HepG2 (cell line): ENCODE measurements at regions not wholly inside any gene's neighbourhood (a gene's known extent, or its start where the extent isn't known, plus 50 kb on each side); places are given as distances from the start of the nearest gene placed in this dataset.

ENCODE experiments used
- ASH2L ChIP-seq: fragments of 300-600, 200-600 bp; sonication (generic); IDR thresholded peaks from 2 replicates; pipeline ENCODE4 v1.7.0; 2017; ENCODE audit warnings: low read depth, mild to moderate bottlenecking, moderate library complexity, mixed read lengths, low read length; ENCODE audit not compliant: insufficient read length
- BCL6 ChIP-seq: IDR thresholded peaks from 2 replicates; pipeline ENCODE4 v1.6.1; 2016; ENCODE audit warnings: missing genetic modification reagents, missing compliant biosample characterization
- JDP2 ChIP-seq: sonication (generic); formaldehyde crosslinking; IDR thresholded peaks from 2 replicates; pipeline ENCODE4 v1.8.1; 2022; ENCODE audit warnings: missing genetic modification reagents, borderline replicate concordance
- LCORL ChIP-seq, 2 experiments: fragments of 450-650 bp in 1 of 2; sonication (generic) in 1 of 2; formaldehyde crosslinking in 1 of 2; IDR thresholded peaks; 2 replicates each; pipeline versions ENCODE4 v1.5.0 to v1.6.1; 2017 to 2020; ENCODE audit warnings: antibody characterized with exemption in 1 of 2, missing genetic modification reagents in 1 of 2
- NCOA2 ChIP-seq: sonication (generic); formaldehyde crosslinking; IDR thresholded peaks from 2 replicates; pipeline ENCODE4 v1.8.0; 2022; ENCODE audit warnings: inconsistent platforms
- PBX2 ChIP-seq: IDR thresholded peaks from 2 replicates; pipeline ENCODE4 v1.6.1; 2016; ENCODE audit warnings: control low read depth
- ZNF432 ChIP-seq: sonication (generic); formaldehyde crosslinking; IDR thresholded peaks from 2 replicates; pipeline ENCODE4 v1.5.0; 2020; ENCODE audit warnings: missing genetic modification reagents, mild to moderate bottlenecking, borderline replicate concordance
- TF ChIP-seq, protein P1 (sequence below): IDR thresholded peaks from 2 replicates; pipeline ENCODE4 v1.4.0; 2020; ENCODE audit warnings: mild to moderate bottlenecking, missing genetic modification reagents

GRCh38 chr12:92988622-92989130 lies 59.6 kb upstream of the EEA1 start (continued):
- TF ChIP-seq, protein P1, sequence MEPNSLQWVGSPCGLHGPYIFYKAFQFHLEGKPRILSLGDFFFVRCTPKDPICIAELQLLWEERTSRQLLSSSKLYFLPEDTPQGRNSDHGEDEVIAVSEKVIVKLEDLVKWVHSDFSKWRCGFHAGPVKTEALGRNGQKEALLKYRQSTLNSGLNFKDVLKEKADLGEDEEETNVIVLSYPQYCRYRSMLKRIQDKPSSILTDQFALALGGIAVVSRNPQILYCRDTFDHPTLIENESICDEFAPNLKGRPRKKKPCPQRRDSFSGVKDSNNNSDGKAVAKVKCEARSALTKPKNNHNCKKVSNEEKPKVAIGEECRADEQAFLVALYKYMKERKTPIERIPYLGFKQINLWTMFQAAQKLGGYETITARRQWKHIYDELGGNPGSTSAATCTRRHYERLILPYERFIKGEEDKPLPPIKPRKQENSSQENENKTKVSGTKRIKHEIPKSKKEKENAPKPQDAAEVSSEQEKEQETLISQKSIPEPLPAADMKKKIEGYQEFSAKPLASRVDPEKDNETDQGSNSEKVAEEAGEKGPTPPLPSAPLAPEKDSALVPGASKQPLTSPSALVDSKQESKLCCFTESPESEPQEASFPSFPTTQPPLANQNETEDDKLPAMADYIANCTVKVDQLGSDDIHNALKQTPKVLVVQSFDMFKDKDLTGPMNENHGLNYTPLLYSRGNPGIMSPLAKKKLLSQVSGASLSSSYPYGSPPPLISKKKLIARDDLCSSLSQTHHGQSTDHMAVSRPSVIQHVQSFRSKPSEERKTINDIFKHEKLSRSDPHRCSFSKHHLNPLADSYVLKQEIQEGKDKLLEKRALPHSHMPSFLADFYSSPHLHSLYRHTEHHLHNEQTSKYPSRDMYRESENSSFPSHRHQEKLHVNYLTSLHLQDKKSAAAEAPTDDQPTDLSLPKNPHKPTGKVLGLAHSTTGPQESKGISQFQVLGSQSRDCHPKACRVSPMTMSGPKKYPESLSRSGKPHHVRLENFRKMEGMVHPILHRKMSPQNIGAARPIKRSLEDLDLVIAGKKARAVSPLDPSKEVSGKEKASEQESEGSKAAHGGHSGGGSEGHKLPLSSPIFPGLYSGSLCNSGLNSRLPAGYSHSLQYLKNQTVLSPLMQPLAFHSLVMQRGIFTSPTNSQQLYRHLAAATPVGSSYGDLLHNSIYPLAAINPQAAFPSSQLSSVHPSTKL: peak; percentile 76
- TF ChIP-seq ASH2L (peak; percentile 12), ZNF432 (CRISPR knock-in tag) (no peak), JDP2 (CRISPR knock-in tag) (no peak), BCL6 (CRISPR knock-in tag) (peak; percentile 66), PBX2 (CRISPR knock-in tag) (no peak), LCORL (IDR thresholded peaks at IDR 0.05) (no peak), LCORL (CRISPR knock-in tag; IDR thresholded peaks at IDR 0.05) (peak; percentile 22; the same call in 1 of the 2 replicates), NCOA2 (CRISPR knock-in tag) (peak; percentile 86)
